ENCODE measurements at regions not wholly inside any gene's neighbourhood (a gene's known extent, or its start where the extent isn't known, plus 50 kb on each side); places are given as distances from the start of the nearest gene placed in this dataset.

GRCh38 chr11:45339729-45340519, 53.8 kb upstream of the SYT13 start:
- TF ChIP-seq CTCF (conservative IDR thresholded peaks at IDR 0.05; ENCODE audit: low read depth, low read length) = peak; percentile 82
- peak; percentile 9 for DNase-seq (ENCODE audit: low read depth)
- H3K4me3 ChIP-seq (ENCODE audit: low read length) = no peak overlapping the region

DNA sequence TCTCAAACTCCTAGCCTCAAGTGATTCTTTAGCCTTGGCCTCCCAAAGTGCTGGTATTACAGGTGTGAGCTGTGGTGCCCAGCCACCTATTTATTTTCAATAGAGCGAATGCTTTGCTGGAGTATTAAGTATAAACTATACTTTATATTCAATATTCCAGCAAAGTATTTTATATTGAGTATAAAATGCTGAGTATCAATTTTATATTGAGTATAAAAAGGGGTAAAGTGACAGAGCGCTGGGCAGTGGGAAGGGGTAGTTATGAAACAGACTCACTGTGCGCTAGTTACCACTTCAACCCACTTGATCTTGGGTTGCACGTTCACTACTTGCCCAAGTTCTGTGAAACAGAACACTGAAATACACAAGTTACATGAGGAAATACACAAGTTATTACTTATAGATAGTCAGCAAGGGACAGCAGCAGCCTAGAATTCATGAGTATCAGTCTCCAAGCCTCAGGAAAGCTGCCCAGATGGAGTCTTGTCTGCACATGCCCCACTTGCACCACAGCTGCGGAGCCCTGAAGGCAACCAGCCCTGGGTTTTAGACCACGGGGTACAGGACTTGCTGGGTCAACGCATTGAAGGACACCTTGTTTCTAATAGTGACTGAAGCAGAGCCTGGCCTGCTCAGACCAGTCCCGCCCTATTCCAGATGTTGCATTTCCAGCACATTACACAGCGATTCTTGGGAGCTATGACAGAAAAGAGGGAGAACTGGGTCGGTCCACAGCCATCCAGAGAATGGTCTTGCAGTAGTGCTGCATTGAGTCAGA, 51.6 kb upstream of the SYT13 start:
- TF ChIP-seq CTCF (conservative IDR thresholded peaks at IDR 0.05; ENCODE audit: low read depth, low read length) = no peak
- H3K4me3 ChIP-seq (ENCODE audit: low read length) = no peak overlapping the region
- DNase-seq (ENCODE audit: low read depth) = no peak

DNA sequence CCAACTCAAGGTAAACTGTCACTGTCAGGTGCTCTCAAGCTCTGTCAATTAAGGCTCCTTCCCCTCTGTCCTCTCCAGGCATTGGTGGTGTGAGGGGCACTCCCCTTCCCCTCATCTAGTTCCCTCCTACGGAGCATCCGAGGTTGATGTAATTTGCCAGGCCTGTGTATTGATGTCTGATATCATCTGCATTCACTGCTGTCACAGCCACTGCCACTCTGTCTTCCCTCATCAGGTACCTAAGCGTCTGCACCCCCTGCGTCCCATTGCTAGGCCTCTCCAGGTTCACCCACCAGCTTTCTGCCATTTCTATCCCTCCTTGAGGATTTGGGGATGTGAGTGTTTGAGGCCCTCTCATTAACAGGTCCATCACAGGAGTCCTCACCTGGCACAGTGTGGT, 50.0 kb upstream of the SYT13 start:
- no peak overlapping the region for H3K4me3 ChIP-seq (ENCODE audit: low read length)
- DNase-seq (ENCODE audit: low read depth) = no peak
- TF ChIP-seq CTCF (conservative IDR thresholded peaks at IDR 0.05; ENCODE audit: low read depth, low read length) = no peak

Measured in retinal pigment epithelial cell (primary cell).